ENCODE measurements at regions not wholly inside any gene's neighbourhood (a gene's known extent, or its start where the extent isn't known, plus 50 kb on each side); places are given as distances from the start of the nearest gene placed in this dataset.
A peak's percentile ranks its signal among the peaks of the same experiment; 100 is the strongest.
"Not testable (repeated sequence)": the region's sequence is repeated elsewhere in the genome, so short reads cannot be mapped to it uniquely, and the experiment has no call there.

GRCh38 chr15:47124430-47125102 is 592.7 kb upstream of the SEMA6D start:
- no peak for DNase-seq (ENCODE audit: low read depth in 2 of 2)

GRCh38 chr15:47129033-47129432 is 588.3 kb upstream of the SEMA6D start:
- no peak for DNase-seq (ENCODE audit: low read depth in 2 of 2)

- DNase-seq (ENCODE audit: low read depth in 2 of 2), result not testable (repeated sequence)
These were observed 585.9 kb upstream of the SEMA6D start for GRCh38 chr15:47131450-47131849.

- DNase-seq (ENCODE audit: low read depth in 2 of 2), result no peak
These were observed 582.0 kb upstream of the SEMA6D start for GRCh38 chr15:47135267-47135666.

GRCh38 chr15:47136236-47136635 is 581.1 kb upstream of the SEMA6D start:
- no peak for DNase-seq (ENCODE audit: low read depth in 2 of 2)

- no peak for DNase-seq (ENCODE audit: low read depth in 2 of 2)
These were observed 577.3 kb upstream of the SEMA6D start for GRCh38 chr15:47139965-47140364.

GRCh38 chr15:47157827-47158226 is 559.5 kb upstream of the SEMA6D start:
- no peak for DNase-seq (ENCODE audit: low read depth in 2 of 2)

- DNase-seq (ENCODE audit: low read depth in 2 of 2), result no peak
These were observed 558.7 kb upstream of the SEMA6D start for GRCh38 chr15:47158573-47158972.

- DNase-seq (ENCODE audit: low read depth in 2 of 2), result no peak
These were observed 540.1 kb upstream of the SEMA6D start for GRCh38 chr15:47177177-47177576.

GRCh38 chr15:47179988-47180387 is 537.3 kb upstream of the SEMA6D start:
- DNase-seq (ENCODE audit: low read depth in 2 of 2), result no peak

- no peak for DNase-seq (ENCODE audit: low read depth in 2 of 2)
These were observed 534.5 kb upstream of the SEMA6D start for GRCh38 chr15:47182818-47183217.

GRCh38 chr15:47184003-47184907 is 533.0 kb upstream of the SEMA6D start:
- no peak for DNase-seq (ENCODE audit: low read depth in 2 of 2)

GRCh38 chr15:47184908-47185801 is 532.1 kb upstream of the SEMA6D start:
- DNase-seq (ENCODE audit: low read depth in 2 of 2), result no peak

GRCh38 chr15:47186075-47186474 is 531.2 kb upstream of the SEMA6D start:
- DNase-seq (ENCODE audit: low read depth in 2 of 2), result no peak

GRCh38 chr15:47188758-47189507 is 528.4 kb upstream of the SEMA6D start:
- no peak for DNase-seq (ENCODE audit: low read depth in 2 of 2)

GRCh38 chr15:47194718-47195117 is 522.6 kb upstream of the SEMA6D start:
- no peak for DNase-seq (ENCODE audit: low read depth in 2 of 2)

GRCh38 chr15:47196048-47196447 is 521.3 kb upstream of the SEMA6D start:
- peak; percentile 1 to 22 for DNase-seq (ENCODE audit: low read depth in 2 of 2)

- no peak for DNase-seq (ENCODE audit: low read depth in 2 of 2)
These were observed 513.3 kb upstream of the SEMA6D start for GRCh38 chr15:47203993-47204392.

- DNase-seq (ENCODE audit: low read depth in 2 of 2), result no peak
These were observed 510.8 kb upstream of the SEMA6D start for GRCh38 chr15:47206358-47206978.

GRCh38 chr15:47209591-47209990 is 507.7 kb upstream of the SEMA6D start:
- no peak for DNase-seq (ENCODE audit: low read depth in 2 of 2)
